ENCODE measurements at regions not wholly inside any gene's neighbourhood (a gene's known extent, or its start where the extent isn't known, plus 50 kb on each side); places are given as distances from the start of the nearest gene placed in this dataset.

DNA sequence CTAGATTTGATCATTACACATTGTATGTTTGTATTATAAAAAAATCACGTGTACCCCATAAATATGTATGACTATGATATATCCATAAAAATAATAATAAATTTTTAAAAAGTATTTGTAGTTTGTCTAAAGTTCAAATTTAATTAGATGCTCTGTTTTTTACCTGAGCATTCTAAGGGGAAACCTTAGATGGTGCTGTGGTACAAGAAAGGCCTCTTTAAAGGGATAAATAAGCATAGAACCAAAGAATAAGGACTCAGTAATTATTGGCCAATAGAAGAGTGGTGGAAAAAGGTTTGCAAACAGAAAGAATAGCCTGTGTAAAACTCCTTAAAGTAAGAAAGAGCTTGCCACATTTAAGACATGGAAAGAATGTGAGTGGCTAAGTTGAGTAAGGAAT is 580.1 kb upstream of the SEL1L start:
- H3K4me3 ChIP-seq (replicated peaks; ENCODE audit: low read depth, low read length), result no peak overlapping the region
- no peak for DNase-seq (ENCODE audit: low read depth)
- TF ChIP-seq, protein P1, sequence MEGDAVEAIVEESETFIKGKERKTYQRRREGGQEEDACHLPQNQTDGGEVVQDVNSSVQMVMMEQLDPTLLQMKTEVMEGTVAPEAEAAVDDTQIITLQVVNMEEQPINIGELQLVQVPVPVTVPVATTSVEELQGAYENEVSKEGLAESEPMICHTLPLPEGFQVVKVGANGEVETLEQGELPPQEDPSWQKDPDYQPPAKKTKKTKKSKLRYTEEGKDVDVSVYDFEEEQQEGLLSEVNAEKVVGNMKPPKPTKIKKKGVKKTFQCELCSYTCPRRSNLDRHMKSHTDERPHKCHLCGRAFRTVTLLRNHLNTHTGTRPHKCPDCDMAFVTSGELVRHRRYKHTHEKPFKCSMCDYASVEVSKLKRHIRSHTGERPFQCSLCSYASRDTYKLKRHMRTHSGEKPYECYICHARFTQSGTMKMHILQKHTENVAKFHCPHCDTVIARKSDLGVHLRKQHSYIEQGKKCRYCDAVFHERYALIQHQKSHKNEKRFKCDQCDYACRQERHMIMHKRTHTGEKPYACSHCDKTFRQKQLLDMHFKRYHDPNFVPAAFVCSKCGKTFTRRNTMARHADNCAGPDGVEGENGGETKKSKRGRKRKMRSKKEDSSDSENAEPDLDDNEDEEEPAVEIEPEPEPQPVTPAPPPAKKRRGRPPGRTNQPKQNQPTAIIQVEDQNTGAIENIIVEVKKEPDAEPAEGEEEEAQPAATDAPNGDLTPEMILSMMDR (IDR thresholded peaks at IDR 0.05; ENCODE audit: low read length, missing control alignments), result no peak

GRCh38 chr14:82116721-82117120 is 583.1 kb upstream of the SEL1L start:
- TF ChIP-seq, protein P1 (IDR thresholded peaks at IDR 0.05; ENCODE audit: low read length, missing control alignments), result no peak
- no peak for DNase-seq (ENCODE audit: low read depth)
- no peak overlapping the region for H3K4me3 ChIP-seq (replicated peaks; ENCODE audit: low read depth, low read length)

DNA sequence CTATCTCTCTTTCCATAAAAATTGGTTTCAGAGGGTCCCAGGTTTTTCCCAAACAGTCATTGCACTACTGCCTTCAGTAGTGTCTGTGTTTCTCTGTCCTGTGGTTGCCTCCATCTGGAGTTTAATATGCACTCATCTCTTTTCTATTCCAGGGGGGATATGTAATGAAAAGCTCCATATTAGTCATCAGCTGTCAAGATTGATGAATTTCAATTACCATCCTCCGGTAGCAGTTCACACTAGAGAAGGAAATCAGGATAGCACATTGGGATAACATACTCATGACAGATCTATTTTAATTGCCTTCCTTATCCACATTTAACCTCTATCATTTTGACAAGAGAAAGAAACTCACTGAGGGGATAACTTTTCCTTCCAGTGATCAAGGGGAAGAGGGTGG is 589.0 kb upstream of the SEL1L start:
- DNase-seq (ENCODE audit: low read depth), result no peak
- TF ChIP-seq, protein P1 (IDR thresholded peaks at IDR 0.05; ENCODE audit: low read length, missing control alignments), result no peak
- no peak overlapping the region for H3K4me3 ChIP-seq (replicated peaks; ENCODE audit: low read depth, low read length)

DNA sequence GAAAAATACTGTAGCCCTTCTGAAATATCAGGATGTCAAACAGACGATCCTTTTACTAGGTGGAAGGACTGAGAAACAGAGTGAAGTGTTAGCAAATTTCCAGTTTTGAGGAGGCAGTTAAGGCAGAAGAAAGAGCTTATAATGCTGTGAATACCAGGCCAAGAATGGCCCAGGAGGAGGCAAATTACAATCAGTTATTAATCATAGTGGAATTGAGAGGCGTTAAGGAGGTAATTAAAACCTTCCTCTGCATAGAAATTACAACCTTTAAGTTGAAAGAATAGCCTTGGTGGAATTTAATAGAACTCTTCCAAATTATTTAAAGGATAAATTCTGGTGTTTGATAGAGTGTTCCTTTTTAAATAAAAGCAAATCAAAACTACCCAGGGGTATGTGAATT is 590.9 kb upstream of the SEL1L start:
- TF ChIP-seq, protein P1 (IDR thresholded peaks at IDR 0.05; ENCODE audit: low read length, missing control alignments), result no peak
- H3K4me3 ChIP-seq (replicated peaks; ENCODE audit: low read depth, low read length), result no peak overlapping the region
- no peak for DNase-seq (ENCODE audit: low read depth)

DNA sequence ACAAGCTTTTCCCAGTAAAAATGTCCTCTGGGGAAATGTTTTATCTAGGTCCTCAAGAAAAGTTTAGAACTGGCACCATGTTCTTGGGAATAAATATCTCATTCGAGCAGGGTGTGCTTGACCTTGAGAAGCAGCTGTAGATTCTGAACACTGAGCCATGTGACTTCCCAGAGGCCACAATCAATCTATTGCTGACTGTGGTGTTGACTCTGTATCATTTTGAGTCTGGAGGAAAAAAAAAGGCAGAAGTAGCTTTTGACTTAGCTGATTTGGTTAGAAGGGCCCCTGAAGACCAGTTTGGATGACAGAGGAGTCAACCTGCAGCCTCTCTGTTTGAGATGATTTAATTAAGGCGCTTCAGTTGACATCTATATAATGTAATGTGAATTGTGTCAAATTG is 592.4 kb upstream of the SEL1L start:
- H3K4me3 ChIP-seq (replicated peaks; ENCODE audit: low read depth, low read length), result no peak overlapping the region
- TF ChIP-seq, protein P1 (IDR thresholded peaks at IDR 0.05; ENCODE audit: low read length, missing control alignments), result no peak
- DNase-seq (ENCODE audit: low read depth), result no peak

DNA sequence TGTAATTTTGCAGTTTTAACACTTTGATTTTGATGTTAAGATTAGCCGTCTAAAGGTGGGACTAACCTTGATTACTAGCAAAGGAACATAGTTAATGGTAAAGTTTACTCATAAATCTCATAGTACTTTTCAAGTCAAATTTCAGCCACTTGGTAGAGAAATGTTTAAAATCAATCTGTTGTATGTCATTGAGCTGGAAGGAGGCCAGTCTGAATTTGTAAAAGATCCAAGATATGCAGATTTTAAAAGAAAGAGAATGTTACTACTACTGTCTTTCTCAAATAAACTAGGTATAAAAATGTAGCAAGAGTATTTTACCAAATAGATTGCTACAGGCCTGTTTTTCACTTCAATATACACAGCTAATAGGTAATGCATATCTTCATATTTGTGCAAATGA is 600.8 kb upstream of the SEL1L start:
- DNase-seq (ENCODE audit: low read depth), result no peak
- TF ChIP-seq, protein P1 (IDR thresholded peaks at IDR 0.05; ENCODE audit: low read length, missing control alignments), result no peak
- H3K4me3 ChIP-seq (replicated peaks; ENCODE audit: low read depth, low read length), result no peak overlapping the region

- no peak for DNase-seq (ENCODE audit: low read depth)
- TF ChIP-seq, protein P1 (IDR thresholded peaks at IDR 0.05; ENCODE audit: low read length, missing control alignments), result no peak
- H3K4me3 ChIP-seq (replicated peaks; ENCODE audit: low read depth, low read length), result no peak overlapping the region
Observed at GRCh38 chr14:82138431-82138830, 604.8 kb upstream of the SEL1L start.

Measured in fibroblast of pulmonary artery (primary cell).